Hepatic stellate cell (primary cell): ENCODE measurements at regions not wholly inside any gene's neighbourhood (a gene's known extent, or its start where the extent isn't known, plus 50 kb on each side); places are given as distances from the start of the nearest gene placed in this dataset.
A peak's percentile ranks its signal among the peaks of the same experiment; 100 is the strongest.

Experiments
- DNase-seq: peaks from one replicate; pipeline ENCODE4 v3.0.0; 2011; ENCODE audit warnings: low spot score

DNA sequence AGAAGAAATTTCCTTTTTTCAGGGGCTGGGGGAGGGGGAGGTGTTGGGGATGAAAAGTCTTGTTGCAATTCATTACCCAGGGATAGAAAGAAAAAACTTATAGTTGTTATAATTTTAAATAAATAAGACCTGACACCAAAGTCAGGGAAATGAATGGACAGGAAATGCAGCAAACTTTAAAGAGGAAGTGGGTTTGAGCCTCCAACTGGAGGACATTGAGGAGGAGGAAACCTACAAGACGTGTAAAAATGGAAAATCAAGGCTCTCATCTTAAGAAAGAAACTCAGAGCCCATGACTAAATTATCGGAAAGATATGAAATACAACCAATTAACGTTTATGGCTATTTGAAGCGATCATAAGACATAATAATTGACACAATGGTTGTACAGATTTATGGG is 54.4 kb downstream of the NIBAN1 start:
- no peak for DNase-seq

DNA sequence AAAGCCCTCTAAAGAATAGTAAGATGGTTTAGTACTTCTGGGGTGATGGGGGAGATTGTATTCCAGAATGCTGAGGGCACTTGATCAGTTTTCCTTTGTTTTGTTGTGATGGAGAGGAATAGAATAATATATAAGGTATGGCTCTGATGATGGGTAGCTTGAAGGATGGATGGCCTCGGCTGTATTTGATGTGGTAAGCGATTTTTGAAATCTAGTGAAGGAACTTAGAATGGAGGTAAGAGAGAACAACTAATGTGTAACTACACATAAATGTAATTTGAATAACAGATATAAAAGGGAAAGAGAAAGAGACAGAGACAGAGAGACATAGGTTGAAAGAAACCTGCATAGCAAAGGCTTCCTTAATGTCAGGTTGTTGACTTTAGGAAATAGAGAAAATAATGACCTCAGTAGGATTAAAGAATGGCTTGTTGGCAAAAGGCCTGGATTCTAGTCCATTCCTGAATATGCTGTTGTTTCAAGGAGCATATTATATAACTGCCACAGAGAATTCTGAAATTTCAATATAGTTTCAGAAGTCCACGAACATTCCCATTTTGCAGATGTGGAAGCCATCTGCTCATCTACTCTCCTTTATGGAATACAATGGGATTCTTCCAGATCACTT is 58.7 kb downstream of the NIBAN1 start:
- DNase-seq, result no peak

DNA sequence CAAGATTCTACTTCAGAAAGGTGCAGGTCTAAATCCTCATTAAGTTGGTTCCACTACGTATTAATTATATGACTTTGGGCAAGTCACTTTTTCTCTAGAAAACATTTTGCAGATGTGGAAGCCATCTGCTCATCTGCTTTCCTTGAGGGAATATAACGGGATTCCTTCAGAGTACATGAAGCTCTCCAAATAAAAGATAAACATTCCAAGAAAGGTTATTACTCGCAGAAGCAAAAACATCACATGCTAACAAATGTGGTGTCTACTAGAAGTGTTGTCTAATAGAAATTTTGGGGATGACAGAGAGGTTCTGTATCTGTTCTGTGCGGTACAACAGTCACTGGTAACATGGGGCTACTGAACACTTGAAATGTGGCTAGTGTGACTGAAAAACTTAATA is 60.2 kb downstream of the NIBAN1 start:
- DNase-seq, result no peak

DNA sequence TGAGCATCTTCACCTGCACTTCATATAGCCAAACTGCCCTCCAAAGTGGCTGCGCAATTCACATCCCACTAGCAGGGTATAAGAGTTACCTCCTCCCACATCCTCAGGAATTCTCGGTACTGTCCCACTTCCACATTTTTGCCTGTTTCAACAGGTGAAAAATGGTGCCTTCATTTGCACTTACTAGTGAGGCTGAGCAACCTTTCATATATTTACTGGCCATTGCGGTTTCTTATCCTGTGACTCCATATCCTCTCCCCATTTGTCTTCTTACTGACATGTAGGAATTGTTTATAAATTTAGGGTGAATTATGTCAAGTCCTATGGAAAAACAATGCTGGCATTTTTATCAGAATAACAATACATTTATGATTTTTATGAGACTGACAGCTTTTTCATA is 61.9 kb downstream of the NIBAN1 start:
- DNase-seq, result no peak

DNA sequence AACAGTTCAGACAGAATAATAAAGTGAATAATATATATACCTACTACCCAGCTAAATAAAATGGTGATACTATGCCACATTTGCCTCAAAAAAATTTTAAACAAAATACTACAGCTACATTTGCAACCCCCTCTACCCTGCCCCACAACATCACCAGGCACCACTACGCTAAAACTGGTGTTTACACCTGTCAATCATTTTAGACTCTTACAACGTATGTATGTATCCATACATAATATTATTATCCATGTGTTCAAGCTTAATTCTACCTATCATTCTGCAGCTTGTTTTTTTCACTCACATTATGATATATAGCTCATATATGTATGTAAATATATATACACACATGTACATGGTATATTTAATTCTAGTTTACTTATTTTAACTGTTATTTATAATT is 62.5 kb downstream of the NIBAN1 start:
- no peak for DNase-seq

DNA sequence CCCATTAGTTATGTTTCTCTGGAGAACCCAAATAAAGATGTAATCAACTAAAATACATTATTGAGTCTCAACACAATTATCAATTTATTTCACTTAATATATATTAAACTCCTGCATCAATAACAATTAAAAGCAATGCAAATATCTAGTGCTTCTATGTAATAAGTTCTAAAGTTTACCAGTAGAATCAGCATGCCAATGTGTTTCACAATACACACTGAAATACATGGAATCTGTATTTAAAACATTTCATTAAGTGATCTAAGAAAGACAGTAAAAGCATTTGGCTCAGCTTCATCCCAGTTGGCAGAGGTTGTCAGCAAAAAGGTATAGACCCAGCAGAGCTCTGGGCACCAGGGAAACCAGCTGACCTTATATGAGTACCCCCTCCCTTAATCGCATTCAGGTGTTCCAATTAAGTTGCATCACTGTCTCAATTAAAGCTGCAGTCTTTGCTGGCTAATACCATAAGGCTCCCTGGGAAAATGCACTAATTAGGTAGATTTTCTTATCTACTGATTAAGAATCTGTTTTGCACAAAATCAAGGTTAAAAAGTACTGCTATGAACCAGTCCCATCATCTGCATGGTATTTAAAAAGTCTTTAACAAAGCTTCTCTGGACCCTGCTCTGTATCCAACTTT is 63.1 kb downstream of the NIBAN1 start:
- no peak for DNase-seq

DNA sequence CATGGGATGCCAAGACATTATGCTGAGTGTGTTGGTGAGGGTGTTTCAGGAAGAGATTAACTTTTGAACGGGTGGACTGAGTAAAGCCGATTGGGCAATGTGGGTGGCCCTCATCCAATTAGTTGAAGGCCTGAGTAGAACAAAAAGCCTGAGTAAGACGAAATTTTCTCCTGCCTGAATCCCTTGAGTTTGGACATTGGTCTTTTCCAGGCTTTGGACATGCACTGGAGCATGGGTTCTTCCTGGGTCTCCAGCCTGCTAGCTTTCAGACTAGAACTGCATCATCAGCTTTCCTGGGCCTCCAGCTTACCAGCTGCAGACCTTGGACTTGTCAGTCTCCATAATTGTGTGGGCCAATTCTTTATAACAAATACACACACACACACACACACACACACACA is 63.6 kb downstream of the NIBAN1 start:
- no peak for DNase-seq

DNA sequence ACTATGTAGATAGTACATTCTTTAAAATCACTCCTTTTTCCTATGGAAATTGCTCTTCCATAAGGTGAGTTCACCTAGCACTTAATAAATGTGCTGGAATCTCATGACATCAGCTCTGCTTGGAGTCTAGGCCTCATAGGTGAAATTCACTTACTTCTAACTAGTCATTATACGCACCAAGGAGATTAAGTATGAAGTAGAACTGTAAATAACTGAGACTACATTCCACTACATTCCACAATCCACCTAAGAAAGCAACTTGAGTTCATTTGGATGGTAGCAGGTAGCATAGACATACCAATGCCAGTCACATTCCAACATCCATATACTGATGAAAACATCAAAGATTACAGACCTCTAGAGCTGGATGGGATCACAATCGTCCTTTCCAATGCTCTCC is 64.3 kb downstream of the NIBAN1 start:
- no peak for DNase-seq

DNA sequence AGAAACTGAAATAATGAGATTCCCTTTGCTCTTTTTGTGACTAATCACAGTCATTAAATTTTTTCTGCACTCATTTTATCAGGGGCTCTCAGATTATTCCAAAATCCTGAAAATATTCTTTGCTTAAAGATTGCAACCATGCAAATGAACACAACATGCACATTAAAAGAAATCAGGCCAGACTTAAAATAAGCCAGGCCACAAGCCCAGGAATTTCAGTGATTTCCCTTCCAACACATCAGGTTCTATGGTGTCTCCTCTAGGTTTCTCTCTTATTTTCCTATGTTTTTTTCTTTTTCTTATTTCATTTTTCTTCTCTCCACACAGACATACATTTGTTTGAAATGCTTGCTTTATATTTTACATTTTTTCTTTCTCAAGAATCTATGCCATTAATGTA is 65.3 kb downstream of the NIBAN1 start:
- no peak for DNase-seq

DNA sequence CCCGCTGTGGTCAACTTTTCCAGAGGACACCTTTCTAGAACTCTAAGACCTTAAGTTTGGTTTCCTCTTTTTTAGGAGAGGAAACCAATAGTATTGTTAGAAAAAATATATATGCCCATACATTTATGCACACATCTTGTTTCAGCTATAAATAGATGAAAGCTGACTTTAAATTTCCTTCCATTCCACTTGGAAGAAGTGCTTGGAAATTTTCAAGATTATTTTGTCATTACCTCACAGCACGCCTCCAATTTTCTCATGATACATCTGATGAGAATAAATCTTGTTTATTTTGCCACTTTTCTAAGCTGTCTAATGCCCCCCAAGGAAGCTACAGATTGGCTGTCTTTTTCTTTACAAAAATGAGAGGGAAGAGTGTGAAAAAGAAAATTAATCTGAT is 65.8 kb downstream of the NIBAN1 start:
- no peak for DNase-seq

DNA sequence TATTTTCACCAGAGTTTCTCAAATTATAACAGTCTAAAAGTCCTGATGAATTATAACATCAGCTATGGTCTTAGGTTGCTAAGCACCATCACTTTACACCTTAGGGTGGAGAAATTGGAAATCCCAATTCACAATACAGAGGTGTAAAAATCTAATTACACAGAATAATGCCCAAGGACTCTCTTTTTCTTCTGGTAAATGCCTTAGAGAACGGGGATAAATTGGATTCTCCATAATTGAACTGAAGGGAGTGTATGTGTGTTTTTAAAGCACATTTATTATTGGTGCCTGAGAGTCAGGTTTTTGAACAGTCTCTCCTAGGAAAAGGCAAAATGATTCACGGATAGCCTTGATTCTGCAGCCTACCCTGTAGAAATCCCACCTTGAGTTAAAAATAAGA is 66.8 kb downstream of the NIBAN1 start:
- DNase-seq, result no peak

DNA sequence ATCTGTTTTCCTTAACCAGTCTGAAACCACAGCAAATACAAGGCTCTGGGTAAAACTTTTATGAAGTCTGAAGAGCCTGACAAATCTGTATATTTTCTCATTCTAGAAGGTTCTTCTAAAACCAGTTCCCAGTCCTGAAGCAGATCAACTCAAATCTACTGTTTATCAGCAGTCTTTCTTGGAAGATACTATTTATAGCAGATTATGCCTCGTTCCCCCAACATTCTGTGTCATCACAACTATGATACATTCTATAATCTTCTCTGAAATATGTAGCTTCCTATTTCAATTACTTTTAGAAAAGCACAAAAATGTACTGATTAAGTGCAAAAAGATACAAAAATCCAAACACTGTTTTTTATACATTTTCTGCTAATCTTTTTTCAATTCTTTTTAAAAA is 67.5 kb downstream of the NIBAN1 start:
- peak; percentile 35 for DNase-seq

DNA sequence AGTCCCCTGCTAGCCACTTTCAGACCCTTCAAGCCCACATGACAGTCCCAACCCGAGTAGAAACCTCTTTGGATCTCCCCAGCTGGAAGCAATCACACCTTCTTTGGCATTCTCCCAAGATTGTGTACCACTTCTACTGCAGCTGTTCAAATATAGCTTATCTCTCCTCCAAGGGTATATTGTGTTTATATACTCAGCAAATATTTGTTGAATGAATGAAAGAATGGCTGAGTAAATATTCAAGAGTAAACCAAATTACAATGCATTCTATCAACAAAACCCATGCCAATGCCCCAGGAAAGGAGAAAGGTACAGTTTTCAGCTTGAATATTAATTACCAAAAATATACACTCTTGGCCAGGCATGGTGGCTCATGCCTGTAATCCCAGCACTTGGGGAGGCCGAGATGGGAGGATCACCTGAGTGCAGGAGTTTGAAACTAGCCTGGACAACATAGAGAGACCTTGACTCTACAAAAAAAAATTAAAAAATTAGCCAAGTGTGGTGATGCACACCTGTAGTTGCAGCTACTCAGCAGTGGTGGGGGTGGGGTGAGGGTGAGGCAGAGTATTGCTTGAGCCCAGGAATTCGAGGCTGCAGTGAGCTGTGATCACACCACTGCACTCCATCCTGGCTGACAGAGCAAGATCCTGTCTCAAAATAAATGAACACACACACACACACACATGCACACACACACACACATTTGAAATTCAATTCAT is 68.5 kb downstream of the NIBAN1 start:
- DNase-seq, result no peak

DNA sequence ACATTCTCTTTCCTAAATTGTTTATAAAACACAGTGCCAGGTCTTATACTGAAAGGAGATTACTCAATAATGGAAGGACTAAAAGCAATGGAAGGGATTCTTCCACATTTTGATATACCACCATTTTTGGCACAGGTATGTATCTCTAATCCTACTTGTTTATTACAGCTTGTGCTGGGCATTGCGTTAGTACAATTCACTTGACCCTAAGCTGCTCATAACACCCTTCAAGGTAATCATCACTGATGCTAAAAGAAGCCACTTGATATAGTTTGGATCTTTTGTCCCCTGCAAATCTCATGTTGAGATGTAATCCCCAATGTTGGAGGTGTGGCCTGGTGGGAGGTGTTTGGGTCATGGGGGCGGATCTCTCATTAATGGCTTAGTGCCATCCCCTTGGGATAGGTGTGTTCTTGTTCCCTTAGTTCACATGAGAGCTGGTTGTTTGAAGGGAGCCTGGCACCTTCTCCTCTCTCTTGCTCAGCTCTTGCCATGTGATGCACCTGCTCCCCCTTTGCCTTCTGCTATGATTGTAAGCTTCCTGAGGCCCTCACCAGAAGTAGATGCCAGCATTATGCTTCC is 71.1 kb downstream of the NIBAN1 start:
- no peak for DNase-seq

DNA sequence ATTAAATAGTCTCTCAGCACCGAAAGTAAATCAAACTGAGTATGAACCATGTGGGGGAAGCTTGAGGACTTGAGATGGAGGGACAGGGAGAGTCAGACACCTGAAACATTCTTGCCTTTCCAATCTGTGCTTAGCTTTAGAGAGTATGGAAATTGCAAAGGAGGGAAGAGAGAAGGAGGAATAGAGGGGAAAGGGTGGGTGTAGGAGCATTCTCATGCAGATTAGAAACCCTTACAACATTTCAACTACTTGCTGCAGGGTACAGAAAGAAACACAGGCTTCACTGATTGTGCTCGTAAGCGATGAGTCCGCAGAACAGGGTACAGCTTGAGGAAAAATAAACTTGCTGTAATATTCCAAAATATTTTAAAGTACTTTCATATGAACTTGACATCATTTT is 73.8 kb downstream of the NIBAN1 start:
- no peak for DNase-seq

DNA sequence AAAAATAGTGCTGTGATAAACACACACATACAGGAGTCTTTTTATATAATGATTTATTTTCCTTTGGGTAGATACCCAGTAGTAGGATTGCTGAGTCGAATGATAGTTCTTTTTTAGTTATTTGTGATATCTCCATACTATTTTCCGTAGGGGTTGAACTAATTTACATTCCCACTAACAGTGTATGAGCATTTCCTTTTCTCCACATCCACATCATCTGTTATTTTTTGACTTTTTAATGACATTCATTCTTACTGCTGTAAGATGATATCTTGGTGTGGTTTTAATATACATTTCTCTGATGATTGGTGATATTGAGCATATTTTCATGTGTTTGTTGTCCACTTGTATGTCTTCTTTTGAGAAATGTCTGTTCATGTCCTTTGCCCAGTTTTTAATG is 78.3 kb downstream of the NIBAN1 start:
- DNase-seq, result no peak

DNA sequence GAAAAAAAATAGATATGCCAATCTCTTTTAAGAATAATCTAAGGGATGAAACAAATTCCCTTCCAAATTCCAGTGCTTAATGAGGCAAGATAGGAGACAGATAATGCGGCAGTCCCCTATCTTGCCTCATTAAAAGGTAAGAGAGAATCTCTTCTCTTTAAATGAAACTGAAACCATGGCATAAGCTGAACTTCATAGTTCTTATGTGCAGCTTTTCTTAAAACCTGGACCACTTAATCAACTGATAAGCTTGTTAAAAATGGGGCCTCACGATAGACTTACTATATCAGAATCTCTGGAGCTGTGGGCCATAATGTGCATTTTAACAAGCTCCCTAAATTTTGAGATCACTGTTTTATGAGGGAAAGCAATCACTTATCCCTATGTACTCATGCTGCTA is 79.2 kb downstream of the NIBAN1 start:
- DNase-seq, result no peak

DNA sequence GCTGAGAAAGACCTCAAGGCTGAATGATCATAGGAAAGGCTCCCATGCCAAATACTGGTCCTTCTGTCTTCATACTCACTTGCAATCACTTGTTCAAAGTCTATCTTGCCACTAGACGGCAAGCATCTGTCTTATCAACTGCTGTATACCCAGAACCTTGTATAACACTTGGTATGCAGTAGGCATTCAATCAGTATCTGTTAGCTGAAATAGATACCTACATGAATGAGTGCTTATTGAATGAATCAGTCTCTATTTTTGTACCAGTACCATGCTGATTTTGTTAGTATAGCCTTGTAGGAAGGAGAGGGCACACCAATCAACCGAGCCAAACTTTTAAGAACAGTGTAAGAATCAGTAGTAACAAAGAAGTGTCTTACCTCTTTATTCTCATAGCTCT is 80.6 kb downstream of the NIBAN1 start:
- no peak for DNase-seq

DNA sequence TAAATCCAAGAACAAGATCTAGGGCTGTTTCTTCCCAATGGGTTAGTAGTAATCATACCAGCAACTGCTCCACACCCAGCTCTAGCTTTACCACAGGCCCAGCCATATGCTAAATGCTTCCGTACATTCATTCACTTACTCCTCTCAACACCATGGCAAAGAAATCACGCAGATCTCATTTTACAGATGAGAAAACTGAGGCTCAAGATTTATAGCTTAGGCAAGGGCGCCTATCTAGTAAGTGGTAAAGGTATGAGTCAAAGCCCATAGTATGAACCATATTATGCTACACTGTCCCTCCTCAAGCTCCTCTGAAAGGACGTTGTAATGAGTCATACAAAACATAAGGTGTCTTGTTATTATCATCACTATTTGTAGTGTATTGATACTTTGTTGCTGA is 82.2 kb downstream of the NIBAN1 start:
- DNase-seq, result no peak

DNA sequence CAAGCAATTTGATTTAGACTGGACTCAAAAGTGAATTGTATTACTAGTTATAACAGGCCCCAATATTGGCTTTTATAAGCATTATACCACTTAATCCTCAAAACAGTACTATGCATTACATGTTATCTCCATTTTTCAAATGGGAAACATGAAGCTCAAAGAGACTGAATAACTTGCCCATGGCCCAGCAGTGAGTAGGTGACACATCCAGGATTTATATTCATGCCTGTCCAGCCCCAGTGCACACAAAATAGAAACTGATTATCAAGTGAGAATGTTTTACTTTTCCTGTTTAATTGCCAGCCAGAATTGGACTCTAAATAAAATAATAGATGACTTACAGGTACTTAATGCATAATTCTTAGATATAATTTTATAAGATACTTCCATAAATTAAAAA is 82.9 kb downstream of the NIBAN1 start:
- DNase-seq, result no peak

DNA sequence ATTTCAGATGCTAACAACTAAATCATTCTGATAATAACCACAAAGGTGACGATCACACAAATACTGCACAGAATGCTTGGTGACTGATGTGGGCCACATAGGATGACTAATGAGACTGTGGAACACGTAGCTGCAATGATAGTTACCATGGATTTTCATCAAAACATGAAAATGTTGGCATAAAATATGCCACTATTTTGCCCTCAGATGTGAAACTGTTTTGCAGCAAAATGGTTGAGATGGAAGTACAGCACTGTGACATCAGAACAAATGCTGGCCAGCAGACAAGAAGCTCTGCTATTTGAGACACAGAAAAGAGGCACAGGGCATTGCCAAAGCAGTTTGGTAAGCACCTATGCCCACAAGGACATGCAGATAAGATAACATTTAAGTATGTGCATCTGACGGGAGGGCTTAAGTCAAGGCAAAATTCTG is 83.8 kb downstream of the NIBAN1 start:
- no peak for DNase-seq

DNA sequence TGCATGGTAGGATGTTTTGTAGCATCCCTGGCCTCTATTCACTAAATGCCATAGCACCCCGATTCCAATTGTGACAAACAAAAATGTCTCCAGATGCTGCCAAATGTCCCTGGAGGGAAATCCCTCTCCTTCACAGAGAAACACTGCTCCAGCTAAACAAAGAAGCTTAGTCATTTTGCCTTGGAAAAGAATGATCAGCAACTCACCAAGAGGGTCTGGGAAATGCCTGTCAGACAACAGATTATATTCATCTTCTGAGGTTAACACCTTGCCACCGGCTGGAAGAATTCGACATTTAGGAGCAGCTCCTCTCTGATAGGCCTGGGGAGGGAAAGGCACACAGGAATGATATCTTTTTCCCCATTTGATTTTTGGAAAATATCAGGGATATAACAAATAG is 84.4 kb downstream of the NIBAN1 start:
- DNase-seq, result no peak

DNA sequence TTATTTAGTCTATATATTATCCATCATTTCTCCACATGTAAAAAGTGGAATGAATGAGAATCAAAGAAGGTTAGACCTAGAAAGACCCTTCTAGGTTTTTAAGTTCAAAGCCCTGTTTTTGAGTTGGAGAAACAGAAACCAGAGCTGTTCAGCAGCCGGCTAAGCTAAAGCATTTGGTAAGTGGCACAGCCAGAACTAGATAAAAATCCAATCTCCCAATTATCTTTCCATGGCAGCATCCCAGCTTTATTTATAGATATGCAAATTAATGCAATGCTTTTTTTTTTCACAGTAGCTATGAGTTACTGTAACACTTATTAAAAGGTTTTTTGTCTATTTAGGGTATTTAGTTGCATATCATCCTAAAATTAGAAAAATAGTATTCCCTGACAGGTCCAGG is 85.1 kb downstream of the NIBAN1 start:
- no peak for DNase-seq
